HG03045 (cell line): ENCODE measurements at regions not wholly inside any gene's neighbourhood (a gene's known extent, or its start where the extent isn't known, plus 50 kb on each side); places are given as distances from the start of the nearest gene placed in this dataset.

ENCODE experiments used
- ATAC-seq: cut with Tn5 transposase; IDR thresholded peaks from one replicate; pipeline ENCODE4 v1.9.1; 2021; ENCODE audit warnings: mild to moderate bottlenecking, moderate library complexity; ENCODE audit not compliant: unreplicated experiment

GRCh38 chr10:64067009-64067606 lies 545.9 kb downstream of the REEP3 start:
- no peak for ATAC-seq

- ATAC-seq, result no peak
These were observed 546.7 kb downstream of the REEP3 start for GRCh38 chr10:64067859-64068258.

GRCh38 chr10:64070241-64070640 lies 549.0 kb downstream of the REEP3 start:
- no peak for ATAC-seq

GRCh38 chr10:64071218-64071617 lies 550.0 kb downstream of the REEP3 start:
- no peak for ATAC-seq

GRCh38 chr10:64075604-64076003 lies 554.4 kb downstream of the REEP3 start:
- no peak for ATAC-seq

- ATAC-seq, result no peak
These were observed 555.2 kb downstream of the REEP3 start for GRCh38 chr10:64076322-64076940.

GRCh38 chr10:64079341-64079740 lies 558.1 kb downstream of the REEP3 start:
- no peak for ATAC-seq

GRCh38 chr10:64080071-64080470 lies 558.9 kb downstream of the REEP3 start:
- ATAC-seq, result no peak

- no peak for ATAC-seq
These were observed 560.8 kb downstream of the REEP3 start for GRCh38 chr10:64081947-64082482.

- no peak for ATAC-seq
These were observed 565.0 kb downstream of the REEP3 start for GRCh38 chr10:64086083-64086767.

GRCh38 chr10:64089648-64090047 lies 568.4 kb downstream of the REEP3 start:
- ATAC-seq, result no peak

- no peak for ATAC-seq
These were observed 569.7 kb downstream of the REEP3 start for GRCh38 chr10:64090865-64091264.

- no peak for ATAC-seq
These were observed 570.7 kb downstream of the REEP3 start for GRCh38 chr10:64091897-64092296.

GRCh38 chr10:64093304-64093703 lies 572.1 kb downstream of the REEP3 start:
- no peak for ATAC-seq

- ATAC-seq, result no peak
These were observed 572.8 kb downstream of the REEP3 start for GRCh38 chr10:64093946-64094535.

- ATAC-seq, result no peak
These were observed 575.7 kb downstream of the REEP3 start for GRCh38 chr10:64096941-64097340.

- ATAC-seq, result no peak
These were observed 576.4 kb downstream of the REEP3 start for GRCh38 chr10:64097391-64098122.

GRCh38 chr10:64098994-64099393 lies 577.8 kb downstream of the REEP3 start:
- ATAC-seq, result no peak

GRCh38 chr10:64101606-64102263 lies 580.5 kb downstream of the REEP3 start:
- ATAC-seq, result no peak

GRCh38 chr10:64102264-64102633 lies 581.0 kb downstream of the REEP3 start:
- no peak for ATAC-seq

- no peak for ATAC-seq
These were observed 581.7 kb downstream of the REEP3 start for GRCh38 chr10:64102916-64103315.
